Skin epidermis (tissue), 12 donors: ENCODE measurements at regions not wholly inside any gene's neighbourhood (a gene's known extent, or its start where the extent isn't known, plus 50 kb on each side); places are given as distances from the start of the nearest gene placed in this dataset.

Experiments used
- H3K27ac ChIP-seq, 21 experiments: fragments of 200-600 bp; sonication (generic) in 11 of 21; one replicate each; pipeline ENCODE4 v1.5.0; 2020; ENCODE audit warnings: mild to moderate bottlenecking in 3 of 21, inconsistent platforms in 2 of 21, moderate library complexity in 2 of 21
- H3K4me3 ChIP-seq, 7 experiments: fragments of 200-600 bp; sonication (generic) in 2 of 7; one replicate each; pipeline ENCODE4 v1.5.0; 2020; ENCODE audit warnings: inconsistent platforms in 2 of 7, mild to moderate bottlenecking in 2 of 7, moderate library complexity in 1 of 7

DNA sequence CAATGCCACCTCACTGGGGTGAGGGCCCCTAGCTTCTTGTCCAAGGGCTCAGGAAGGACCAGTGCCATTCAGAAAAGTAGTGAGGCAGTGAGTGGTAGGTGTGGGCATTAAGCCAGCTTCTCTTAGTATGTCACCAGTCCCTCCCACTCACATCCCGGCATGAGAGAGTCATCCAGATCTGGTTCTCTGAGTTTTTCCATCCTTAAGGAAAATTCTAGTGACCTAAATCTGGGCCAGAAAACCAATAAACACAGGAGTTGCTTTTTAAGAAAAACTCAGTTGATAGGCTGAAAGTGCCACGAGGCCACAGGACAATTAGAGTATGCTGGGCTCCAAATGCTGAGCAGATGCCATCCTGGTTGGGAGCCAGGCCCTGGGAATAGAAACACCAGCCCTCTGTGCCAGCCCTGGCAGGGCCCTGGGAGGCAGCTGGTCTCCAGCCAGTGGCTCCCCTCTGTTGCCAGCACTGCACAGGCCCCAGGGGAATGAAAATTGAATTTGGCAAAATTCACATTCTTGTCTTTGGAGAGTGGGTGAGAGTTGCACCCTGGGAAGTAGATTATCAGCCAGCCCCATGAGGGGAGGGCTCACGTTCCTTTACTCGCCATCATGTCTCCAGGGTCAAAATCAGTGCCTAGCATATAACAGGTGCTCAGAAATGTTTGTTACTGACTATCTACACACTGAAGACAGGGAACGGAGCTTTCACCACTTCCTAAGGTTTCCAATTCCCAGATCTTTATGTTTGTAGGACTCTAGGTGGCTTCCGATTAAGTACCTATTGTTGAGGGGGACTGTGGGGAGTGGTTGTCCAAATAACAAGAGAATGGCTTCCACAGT, 52.8 kb downstream of the FAM43A start:
- no peak overlapping the region for H3K4me3 ChIP-seq
- peak overlapping the region in 2 of 21 experiments; percentile 0 to 14 for H3K27ac ChIP-seq

DNA sequence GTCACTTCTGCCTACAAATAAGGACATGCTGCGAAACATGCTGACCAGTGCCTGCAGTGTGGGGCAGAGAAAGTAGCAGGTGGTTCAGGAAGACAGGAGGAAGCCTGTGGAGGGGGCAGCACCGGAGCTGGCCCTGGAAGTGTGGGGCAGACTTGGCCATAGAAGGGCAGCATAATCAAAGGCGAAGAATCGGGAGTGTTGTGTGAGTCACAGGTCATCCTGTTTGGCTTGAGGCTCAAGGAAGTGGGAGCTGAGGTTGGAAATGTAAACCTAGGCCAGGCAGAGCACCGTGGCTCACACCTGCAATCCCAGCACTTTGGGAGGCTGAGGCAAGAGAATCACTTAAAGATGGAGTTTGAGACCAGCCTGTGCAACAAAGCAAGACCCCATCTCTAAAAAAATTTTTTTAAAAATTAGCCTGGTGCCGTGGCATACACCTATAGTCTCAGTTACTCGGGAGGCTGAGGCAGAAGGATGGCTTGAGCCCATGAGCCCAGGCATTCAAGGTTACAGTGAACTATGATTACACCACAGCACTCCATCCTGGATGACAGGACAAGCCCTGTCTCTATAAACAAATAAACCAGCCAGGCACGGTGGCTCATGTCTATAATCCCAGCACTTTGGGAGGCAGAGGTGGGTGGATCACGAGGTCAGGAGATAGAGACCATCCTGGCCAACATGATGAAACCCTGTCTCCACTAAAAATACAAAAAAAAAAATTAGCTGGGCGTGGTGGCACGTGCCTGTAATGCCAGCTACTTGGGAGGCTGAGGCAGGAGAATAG, 54.0 kb downstream of the FAM43A start:
- Histone ChIP-seq H3K4me3 (no peak overlapping the region), H3K27ac (no peak overlapping the region)

DNA sequence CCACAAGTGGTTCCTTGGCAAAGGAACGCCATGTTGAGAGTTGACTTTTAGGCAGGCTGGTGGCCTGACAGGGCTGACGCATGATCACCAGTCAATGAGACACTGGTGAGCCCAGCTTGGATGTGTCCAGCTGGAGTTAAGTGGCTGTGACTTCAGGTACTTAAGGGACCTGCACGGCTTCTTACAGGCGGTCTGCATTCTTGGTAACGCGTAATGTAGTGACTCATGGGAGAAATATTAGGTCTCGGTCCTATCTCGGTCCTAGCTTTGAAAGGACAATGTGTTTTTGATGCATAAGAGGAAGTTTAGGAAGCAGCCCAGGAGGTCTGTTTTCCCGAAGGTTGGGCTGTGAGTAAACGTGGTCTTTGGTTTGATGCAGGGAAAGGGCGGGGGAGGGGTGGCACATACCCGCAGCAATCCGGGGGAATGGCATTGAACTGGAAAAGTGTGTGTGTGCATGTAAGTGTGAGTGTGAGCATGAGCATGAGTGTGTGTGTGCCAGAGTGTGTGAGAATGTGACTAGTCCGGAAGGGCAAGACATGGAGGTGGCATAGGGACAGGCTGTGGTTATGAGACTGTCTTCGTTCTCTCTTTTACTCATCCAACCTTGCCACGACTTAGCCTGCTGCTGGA, 55.3 kb downstream of the FAM43A start:
- peak overlapping the region in 1 of 21 experiments; percentile 21 for H3K27ac ChIP-seq

DNA sequence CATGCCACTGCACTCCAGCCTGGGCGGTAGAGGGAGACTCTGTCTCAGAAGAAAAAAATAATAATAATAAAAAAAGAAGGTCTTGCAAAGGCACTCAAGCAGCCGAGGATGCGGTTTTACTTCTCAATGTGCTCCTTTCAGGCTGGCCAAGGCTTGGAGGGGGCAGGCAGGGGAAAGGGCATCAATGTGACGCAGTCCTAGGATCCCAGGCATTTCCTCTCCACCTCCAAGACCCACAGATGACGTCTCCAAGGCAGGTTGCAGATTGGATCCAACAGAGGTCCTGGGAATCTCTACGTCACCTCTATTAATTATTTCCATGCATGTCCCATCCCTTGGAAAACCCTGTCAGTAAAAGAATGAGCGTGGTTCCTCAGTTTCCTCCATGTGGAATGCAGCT, 56.2 kb downstream of the FAM43A start:
- Histone ChIP-seq H3K27ac (no peak overlapping the region), H3K4me3 (no peak overlapping the region)

More for the DNA sequence above, 55.3 kb downstream of the FAM43A start:
- H3K4me3 ChIP-seq = no peak overlapping the region

DNA sequence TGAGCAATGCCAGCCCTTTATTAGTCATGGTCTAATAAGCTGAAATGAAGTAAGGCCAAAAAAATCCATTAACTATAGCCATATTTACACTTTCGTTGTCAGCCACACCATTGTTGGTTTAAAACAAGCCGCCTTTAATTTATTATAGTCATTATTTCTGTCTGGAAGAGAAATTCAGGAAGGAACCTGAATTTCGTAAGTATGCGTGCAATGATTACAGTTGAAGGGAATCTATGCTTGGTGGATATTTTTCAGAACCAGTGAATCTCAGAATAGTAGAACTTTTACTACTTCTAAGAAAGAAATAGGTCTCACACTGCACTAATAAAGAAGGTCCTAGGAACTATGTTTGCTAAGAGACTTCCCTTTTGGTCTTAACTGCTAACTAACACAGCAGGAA, 59.1 kb downstream of the FAM43A start:
- peak overlapping the region in 2 of 21 experiments; percentile 10 to 34 for H3K27ac ChIP-seq

DNA sequence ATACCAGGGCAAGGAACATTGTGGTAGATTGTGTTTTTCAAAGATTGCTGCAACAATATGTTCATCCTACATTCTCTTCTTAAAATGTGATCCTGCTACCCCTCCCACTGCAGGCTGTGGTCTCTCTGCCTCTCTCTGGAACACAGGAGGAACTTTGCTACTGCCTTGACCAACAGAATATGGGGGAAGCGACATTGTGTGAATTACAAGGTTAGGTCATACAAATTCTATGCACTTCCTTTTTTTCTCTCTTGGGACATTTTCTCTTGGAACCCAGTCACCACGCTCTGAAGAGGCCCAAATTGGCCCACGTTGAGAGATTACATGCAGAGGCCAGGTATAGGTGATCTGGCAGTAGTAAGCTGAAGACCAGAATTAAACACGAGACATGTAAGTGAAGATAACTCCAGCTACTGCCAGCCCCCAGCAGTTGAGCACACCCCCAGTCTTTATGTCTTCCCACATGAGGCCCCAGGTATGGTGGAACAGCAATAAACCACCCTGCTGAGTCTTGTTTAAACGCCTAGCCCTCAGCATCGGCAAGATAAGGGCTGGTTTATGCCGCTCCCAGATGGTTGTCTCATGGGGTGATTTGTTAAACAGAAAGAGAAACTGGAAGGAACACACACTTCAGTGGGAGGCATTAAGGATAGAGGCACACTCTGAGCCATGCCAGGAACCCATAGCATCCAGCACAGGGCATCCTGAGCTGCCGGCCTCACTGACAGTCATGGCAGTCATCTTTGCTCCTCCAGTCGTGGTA, 59.9 kb downstream of the FAM43A start:
- H3K27ac ChIP-seq = peak overlapping the region in 2 of 21 experiments; percentile 10 to 34
- H3K4me3 ChIP-seq = no peak overlapping the region

More for the DNA sequence above, 59.1 kb downstream of the FAM43A start:
- H3K4me3 ChIP-seq = no peak overlapping the region

DNA sequence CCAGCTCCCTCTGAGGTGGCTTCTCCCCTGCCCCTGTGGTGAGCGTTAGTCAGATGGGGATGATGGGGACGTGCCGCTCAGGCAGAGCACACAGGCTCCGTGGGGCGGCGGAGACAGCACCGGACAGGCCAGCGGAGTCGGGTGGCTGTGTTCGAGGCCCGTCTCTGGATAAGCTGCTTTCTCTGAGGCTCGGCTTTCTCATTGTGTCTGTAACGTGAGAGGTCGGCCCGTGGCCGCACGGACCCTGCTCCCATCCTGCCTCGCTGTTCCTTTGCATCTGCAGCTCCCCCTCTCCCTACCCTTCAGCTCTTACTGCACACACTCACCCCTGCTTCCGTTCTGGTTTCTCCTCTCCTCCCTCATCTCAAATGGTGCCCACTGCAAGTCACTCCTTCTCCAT, 62.5 kb downstream of the FAM43A start:
- Histone ChIP-seq H3K27ac (no peak overlapping the region), H3K4me3 (no peak overlapping the region)

DNA sequence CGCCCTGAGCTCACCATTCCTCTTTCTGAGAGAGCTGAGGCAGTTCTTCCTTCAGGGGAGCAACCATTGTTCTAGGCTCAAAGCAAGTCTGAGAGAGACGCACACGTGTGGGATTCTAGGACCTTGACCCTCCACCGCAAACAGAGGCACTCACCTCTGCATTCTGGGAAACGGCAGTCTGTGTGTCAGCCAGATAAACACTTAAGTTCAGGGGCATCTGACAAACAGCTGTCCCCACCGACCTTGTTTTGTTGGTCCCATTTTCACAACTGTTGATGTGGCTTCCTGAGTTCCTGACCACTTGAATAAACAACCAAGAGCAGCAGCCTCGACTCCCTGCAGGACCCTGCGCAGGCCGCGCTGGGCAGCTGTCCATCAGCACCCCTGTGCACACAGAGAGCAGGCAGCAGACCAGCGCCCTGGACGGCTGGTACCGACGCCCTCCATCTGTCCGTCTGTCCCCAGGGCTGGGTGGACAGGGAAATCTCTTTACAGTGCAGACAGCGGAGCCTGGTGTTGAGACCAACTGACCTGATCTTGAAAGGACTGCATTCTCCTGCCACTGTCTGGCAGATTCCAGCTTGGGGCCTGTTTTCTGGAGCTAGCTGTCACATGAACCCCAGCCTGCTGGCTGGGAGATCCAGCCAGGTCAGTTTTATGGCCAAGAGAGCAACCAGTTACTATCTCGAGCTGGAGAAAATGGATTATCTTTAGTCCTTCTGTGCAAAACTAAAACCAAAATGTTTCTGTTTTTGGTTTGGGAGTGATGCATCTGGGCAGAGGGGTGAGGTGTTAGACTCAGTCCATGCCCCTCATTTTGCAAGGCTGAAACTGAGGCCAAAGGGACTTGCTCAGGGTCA, 64.2 kb downstream of the FAM43A start:
- Histone ChIP-seq H3K4me3 (no peak overlapping the region), H3K27ac (no peak overlapping the region)

DNA sequence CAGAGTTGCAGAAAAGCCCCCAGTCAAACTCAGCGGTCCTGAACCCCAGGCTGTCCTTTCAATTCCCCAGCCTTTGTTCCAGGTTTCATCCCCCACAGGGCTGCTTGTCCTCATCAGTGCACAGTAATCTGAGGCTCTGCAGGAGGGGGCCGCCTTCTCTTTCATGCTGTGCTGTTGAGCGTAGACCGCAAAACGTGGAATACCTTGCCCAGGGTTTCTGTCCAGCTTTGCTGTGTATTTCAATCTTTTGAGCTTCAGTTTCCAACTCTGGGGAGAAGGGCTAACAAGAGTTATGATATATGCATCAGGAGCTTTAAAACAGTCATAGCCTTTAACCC, 64.8 kb downstream of the FAM43A start:
- no peak overlapping the region for H3K27ac ChIP-seq

DNA sequence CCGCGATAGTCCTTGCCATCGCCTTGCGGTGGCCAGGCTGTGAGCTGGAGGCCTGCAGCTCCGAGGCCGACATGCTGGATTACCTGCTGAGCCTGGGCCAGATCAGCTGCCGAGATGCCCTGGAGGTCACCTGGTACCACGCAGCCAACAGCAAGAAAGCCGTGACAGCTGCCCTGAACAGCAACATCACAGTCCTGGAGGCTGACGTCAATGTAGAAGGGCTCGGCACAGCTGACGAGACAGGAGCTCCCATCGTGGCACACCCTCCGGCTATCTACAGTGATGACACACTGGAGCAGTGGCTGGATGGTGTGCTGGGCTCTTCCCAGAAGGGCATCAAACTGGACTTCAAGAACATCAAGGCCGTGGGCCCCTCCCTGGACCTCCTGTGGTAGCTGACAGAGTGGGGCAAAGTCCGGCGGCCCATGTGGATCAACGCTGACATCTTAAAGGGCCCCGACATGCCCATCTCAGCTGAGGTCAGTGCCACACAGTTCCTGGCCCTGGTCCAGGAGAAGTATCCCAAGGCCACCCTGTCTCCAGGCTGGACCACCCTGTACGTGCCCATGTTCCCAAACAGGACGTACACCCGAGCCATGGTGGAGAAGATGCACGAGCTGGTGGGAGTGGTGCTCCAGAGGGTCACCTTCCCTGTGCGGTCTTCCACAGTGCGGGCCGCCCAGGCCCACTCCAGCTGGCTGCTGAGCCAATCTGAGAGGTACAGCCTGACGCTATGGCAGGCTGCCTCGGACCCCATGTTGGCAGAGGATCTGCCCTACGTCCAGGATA, 70.2 kb downstream of the FAM43A start:
- H3K4me3 ChIP-seq = no peak overlapping the region
- H3K27ac ChIP-seq = no peak overlapping the region

More for the DNA sequence above, 64.8 kb downstream of the FAM43A start:
- H3K4me3 ChIP-seq = no peak overlapping the region

DNA sequence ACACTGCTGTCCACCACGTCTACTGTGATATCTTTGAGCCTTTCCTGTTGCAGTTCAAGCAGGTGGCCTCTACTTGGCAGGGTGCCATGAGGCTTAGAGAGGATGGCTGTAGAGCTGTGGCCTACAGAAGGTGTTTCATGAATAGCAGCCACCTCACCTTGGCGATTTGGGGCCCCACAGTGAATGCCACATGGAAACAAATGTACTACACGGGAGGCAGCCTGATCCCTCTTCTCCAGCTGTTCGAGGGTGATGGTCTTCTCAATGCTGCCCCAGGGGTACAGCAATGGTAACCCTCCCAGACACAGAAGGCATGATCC, 70.7 kb downstream of the FAM43A start:
- Histone ChIP-seq H3K4me3 (no peak overlapping the region), H3K27ac (no peak overlapping the region)

DNA sequence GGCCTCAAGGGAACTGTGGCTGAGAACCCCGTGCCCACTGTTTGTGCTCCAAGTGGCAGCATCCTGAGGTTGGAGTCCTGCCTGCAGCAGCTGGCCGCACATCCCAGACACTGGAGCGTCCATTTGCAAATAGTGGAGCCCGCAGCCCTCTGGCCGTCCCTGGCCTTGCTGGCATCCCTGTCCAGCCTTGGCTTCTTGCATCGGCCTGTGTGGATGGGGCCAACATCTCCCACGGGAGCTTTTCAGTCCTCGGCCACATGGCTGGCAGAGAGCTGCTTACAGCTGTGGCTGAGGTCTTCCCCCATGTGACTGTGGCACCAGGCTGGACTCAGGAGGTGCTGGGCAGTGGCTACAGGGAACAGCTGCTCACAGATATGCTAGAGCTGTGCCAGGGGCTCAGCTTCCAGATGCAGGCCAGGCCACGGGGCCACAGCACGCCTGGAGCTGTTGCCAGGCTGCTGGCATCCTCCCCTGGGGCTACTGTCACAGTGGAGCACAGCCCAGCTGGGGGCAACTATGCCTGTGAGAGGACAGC, 71.2 kb downstream of the FAM43A start:
- no peak overlapping the region for H3K4me3 ChIP-seq
- peak overlapping the region in 2 of 21 experiments; percentile 37 to 38 for H3K27ac ChIP-seq

DNA sequence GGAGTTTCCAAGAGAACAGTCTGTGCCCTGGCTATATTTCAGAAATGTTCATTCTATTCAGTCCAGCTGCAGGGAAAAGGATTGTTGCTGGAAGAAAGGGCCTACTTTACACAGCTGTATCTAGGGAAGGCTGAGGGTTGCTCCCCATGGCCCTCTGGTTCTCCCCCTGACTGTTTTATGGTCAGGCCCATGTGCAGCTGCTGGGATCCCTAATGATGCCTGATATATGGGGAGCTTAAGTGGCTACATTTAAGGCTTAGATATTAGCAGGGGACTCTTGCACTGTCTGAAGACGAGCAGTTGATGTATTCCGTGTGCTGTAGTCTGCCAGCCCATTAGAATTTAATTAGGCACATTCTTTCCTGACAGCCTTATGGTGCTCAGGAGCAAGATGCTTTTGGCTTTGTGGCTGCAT, 72.0 kb downstream of the FAM43A start:
- no peak overlapping the region for H3K4me3 ChIP-seq
- peak overlapping the region in 2 of 21 experiments; percentile 37 to 38 for H3K27ac ChIP-seq

DNA sequence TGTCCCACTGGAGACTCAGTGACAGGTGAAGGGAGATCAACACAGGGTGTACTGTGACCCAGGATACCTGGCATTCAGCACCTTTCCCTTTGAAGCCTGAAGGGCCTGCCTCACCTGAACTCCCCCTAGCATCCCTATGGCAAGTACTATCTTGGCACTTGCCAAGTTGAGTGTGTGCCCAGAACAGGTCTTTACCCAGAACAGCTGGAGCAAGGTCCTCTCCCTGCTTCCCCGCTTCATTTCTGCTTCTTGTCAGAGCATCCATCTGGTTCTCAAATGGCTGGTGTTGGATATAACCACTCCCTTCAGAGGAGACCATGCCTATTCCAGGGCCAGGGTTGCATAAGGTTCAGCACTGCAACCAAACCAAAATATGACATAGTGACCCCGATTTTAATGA, 73.0 kb downstream of the FAM43A start:
- Histone ChIP-seq H3K27ac (no peak overlapping the region), H3K4me3 (no peak overlapping the region)

DNA sequence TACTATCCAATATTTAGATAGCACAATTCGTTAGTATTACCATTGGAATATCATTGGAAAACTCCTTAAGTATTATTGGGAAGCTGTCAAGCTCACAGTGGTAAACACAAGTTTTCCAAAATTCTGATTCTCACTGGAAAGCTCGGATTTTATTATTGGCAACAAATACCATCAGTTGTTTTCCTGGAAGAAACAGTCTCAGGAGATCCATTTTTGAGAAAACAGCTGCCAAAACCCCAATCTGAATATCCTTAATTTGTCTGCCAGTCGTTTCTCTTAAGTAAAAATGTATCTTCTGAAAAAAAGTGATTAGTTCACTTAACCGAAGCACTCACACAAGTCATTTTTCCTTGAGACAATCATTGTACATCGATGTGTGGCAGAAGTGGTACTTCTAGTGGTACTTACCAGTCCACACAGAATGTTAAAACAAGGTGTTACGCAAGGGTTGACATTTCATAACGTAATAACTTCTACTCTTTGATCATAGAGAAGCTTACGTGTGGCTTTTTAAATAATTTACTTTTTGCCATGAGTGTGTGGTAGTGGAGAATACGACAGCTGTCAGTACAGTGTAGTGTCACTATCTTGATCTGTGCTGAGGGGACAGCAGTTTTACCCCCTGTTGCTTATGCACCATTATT, 74.9 kb downstream of the FAM43A start:
- Histone ChIP-seq H3K4me3 (no peak overlapping the region), H3K27ac (no peak overlapping the region)

DNA sequence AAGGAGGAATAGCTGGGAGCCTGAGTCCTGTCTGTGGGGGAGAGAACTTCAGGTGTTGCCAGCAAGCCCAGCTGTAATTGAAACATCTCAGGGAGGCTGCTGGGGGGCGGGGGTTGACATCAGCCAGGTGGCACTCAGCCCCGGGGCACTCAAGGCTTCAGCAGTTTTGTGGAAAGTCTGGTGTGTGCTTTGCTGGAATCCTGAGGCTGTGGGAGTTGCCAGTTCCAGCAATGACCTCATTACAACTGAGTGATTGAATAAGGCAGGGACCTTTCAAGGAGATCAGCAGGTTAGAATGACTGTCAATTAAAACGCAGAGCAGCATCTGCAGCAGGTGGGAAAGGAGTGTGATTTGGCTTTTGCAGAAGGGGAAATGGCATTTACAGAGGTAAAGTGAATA, 75.7 kb downstream of the FAM43A start:
- H3K27ac ChIP-seq = no peak overlapping the region
- no peak overlapping the region for H3K4me3 ChIP-seq

DNA sequence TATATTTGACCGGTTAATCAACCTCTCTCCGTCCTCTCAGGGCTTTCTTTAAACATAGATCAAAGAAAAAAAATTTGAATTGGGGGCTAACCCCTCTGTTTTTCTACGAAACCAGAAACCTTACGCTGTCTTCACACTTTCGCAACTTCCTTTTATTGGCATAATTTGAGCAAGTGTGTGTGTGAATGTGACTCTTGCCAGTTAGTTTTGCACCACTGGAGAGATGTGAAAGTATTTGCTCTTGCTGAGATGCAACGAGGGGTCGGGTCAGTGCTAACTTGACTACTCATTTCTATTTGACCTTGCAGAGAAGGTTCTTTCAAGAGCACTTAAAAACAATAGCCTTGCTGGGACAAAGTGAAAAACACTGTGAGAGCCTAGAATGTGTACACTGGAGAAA, 81.2 kb downstream of the FAM43A start:
- H3K4me3 ChIP-seq = no peak overlapping the region

More for the DNA sequence above, 81.2 kb downstream of the FAM43A start:
- H3K27ac ChIP-seq = no peak overlapping the region
